ENCODE measurements at regions not wholly inside any gene's neighbourhood (a gene's known extent, or its start where the extent isn't known, plus 50 kb on each side); places are given as distances from the start of the nearest gene placed in this dataset.

GRCh38 chr6:104286641-104287040 lies 573.1 kb downstream of the HACE1 start:
- no peak for DNase-seq

GRCh38 chr6:104284872-104285271 lies 574.8 kb downstream of the HACE1 start:
- DNase-seq: no peak

- DNase-seq: no peak
These were observed 577.1 kb downstream of the HACE1 start for GRCh38 chr6:104282581-104282980.

- no peak for DNase-seq
These were observed 578.3 kb downstream of the HACE1 start for GRCh38 chr6:104281370-104281769.

- DNase-seq: no peak
These were observed 591.3 kb downstream of the HACE1 start for GRCh38 chr6:104268389-104268788.

- DNase-seq: no peak
These were observed 592.8 kb downstream of the HACE1 start for GRCh38 chr6:104266922-104267321.

GRCh38 chr6:104256646-104257045 lies 603.1 kb downstream of the HACE1 start:
- no peak for DNase-seq

- no peak for DNase-seq
These were observed 606.5 kb downstream of the HACE1 start for GRCh38 chr6:104253236-104253635.

GRCh38 chr6:104252276-104252675 lies 607.4 kb downstream of the HACE1 start:
- DNase-seq: no peak

- DNase-seq: no peak
These were observed 608.1 kb downstream of the HACE1 start for GRCh38 chr6:104251651-104252050.

GRCh38 chr6:104240865-104241264 lies 618.9 kb downstream of the HACE1 start:
- no peak for DNase-seq

- DNase-seq: no peak
These were observed 619.7 kb downstream of the HACE1 start for GRCh38 chr6:104239971-104240370.

- no peak for DNase-seq
These were observed 630.7 kb downstream of the HACE1 start for GRCh38 chr6:104229057-104229456.

- no peak for DNase-seq
These were observed 632.2 kb downstream of the HACE1 start for GRCh38 chr6:104227508-104227907.

- DNase-seq: no peak
These were observed 632.8 kb downstream of the HACE1 start for GRCh38 chr6:104226790-104227446.

GRCh38 chr6:104218116-104218515 lies 641.6 kb downstream of the HACE1 start:
- no peak for DNase-seq

- DNase-seq: no peak
These were observed 644.8 kb downstream of the HACE1 start for GRCh38 chr6:104214901-104215300.

- DNase-seq: no peak
These were observed 646.6 kb downstream of the HACE1 start for GRCh38 chr6:104212977-104213668.

GRCh38 chr6:104207635-104208034 lies 652.1 kb downstream of the HACE1 start:
- no peak for DNase-seq

- DNase-seq: no peak
These were observed 658.2 kb downstream of the HACE1 start for GRCh38 chr6:104201557-104201956.

GRCh38 chr6:104187616-104188015 lies 672.1 kb downstream of the HACE1 start:
- no peak for DNase-seq

GRCh38 chr6:104186831-104187230 lies 672.9 kb downstream of the HACE1 start:
- DNase-seq: no peak

- DNase-seq: no peak
These were observed 675.8 kb downstream of the HACE1 start for GRCh38 chr6:104183816-104184435.

- no peak for DNase-seq
These were observed 676.9 kb downstream of the HACE1 start for GRCh38 chr6:104182811-104183210.

All from SIG-M5 (cell line).